DND-41 (cell line): ENCODE measurements at regions not wholly inside any gene's neighbourhood (a gene's known extent, or its start where the extent isn't known, plus 50 kb on each side); places are given as distances from the start of the nearest gene placed in this dataset.

Source experiments
- CTCF ChIP-seq: IDR thresholded peaks from 2 replicates; pipeline ENCODE4 v1.5.1; 2012; ENCODE audit warnings: borderline replicate concordance, low read length, moderate library complexity, mild to moderate bottlenecking; ENCODE audit not compliant: poor library complexity, severe bottlenecking; ENCODE audit errors: extremely low read depth
- EZH2 ChIP-seq: IDR thresholded peaks from 3 replicates; pipeline ENCODE4 v1.6.1; 2012; ENCODE audit warnings: borderline replicate concordance, low read depth, mild to moderate bottlenecking, moderate library complexity, low read length, inconsistent platforms; ENCODE audit not compliant: severe bottlenecking

- TF ChIP-seq CTCF (no peak), EZH2 (no peak)
These were observed 118.0 kb downstream of the FOXD1 start for GRCh38 chr5:73330613-73331012.
